Epithelial cell of prostate (primary cell): ENCODE measurements at regions not wholly inside any gene's neighbourhood (a gene's known extent, or its start where the extent isn't known, plus 50 kb on each side); places are given as distances from the start of the nearest gene placed in this dataset.
"Not testable (repeated sequence)": the region's sequence is repeated elsewhere in the genome, so short reads cannot be mapped to it uniquely, and the experiment has no call there.

Source experiments
- DNase-seq: peaks from one replicate; pipeline ENCODE4 v3.0.0-alpha.2; 2011; ENCODE audit warnings: low read depth, low spot score
- H3K27ac ChIP-seq: fragments of 450-650 bp; 2 replicates; pipeline ENCODE4 v1.5.1; 2017; ENCODE audit warnings: mild to moderate bottlenecking

GRCh38 chr19:28334419-28334818 is 878.5 kb downstream of the UQCRFS1 start:
- H3K27ac ChIP-seq: no peak overlapping the region
- no peak for DNase-seq

- DNase-seq: no peak
- H3K27ac ChIP-seq: no peak overlapping the region
Observed at GRCh38 chr19:28333909-28334308, 879.0 kb downstream of the UQCRFS1 start.

GRCh38 chr19:28332886-28333285 is 880.1 kb downstream of the UQCRFS1 start:
- no peak for DNase-seq
- no peak overlapping the region for H3K27ac ChIP-seq

- DNase-seq: no peak
- no peak overlapping the region for H3K27ac ChIP-seq
Observed at GRCh38 chr19:28332351-28332750, 880.6 kb downstream of the UQCRFS1 start.

- DNase-seq: no peak
Observed at GRCh38 chr19:28331596-28331995, 881.4 kb downstream of the UQCRFS1 start.

GRCh38 chr19:28330831-28331230 is 882.1 kb downstream of the UQCRFS1 start:
- DNase-seq: no peak

More at GRCh38 chr19:28331596-28331995, 881.4 kb downstream of the UQCRFS1 start:
- H3K27ac ChIP-seq: no peak overlapping the region

GRCh38 chr19:28329429-28329828 is 883.5 kb downstream of the UQCRFS1 start:
- no peak overlapping the region for H3K27ac ChIP-seq
- DNase-seq: no peak

More at GRCh38 chr19:28330831-28331230, 882.1 kb downstream of the UQCRFS1 start:
- H3K27ac ChIP-seq: no peak overlapping the region

GRCh38 chr19:28327905-28328304 is 885.0 kb downstream of the UQCRFS1 start:
- no peak for DNase-seq
- no peak overlapping the region for H3K27ac ChIP-seq

GRCh38 chr19:28326746-28327145 is 886.2 kb downstream of the UQCRFS1 start:
- no peak for DNase-seq

GRCh38 chr19:28324275-28325060 is 888.5 kb downstream of the UQCRFS1 start:
- no peak overlapping the region for H3K27ac ChIP-seq
- DNase-seq: no peak

More at GRCh38 chr19:28326746-28327145, 886.2 kb downstream of the UQCRFS1 start:
- no peak overlapping the region for H3K27ac ChIP-seq

- no peak for DNase-seq
- H3K27ac ChIP-seq: no peak overlapping the region
Observed at GRCh38 chr19:28322945-28323344, 890.0 kb downstream of the UQCRFS1 start.

- no peak overlapping the region for H3K27ac ChIP-seq
- no peak for DNase-seq
Observed at GRCh38 chr19:28322491-28322890, 890.5 kb downstream of the UQCRFS1 start.

GRCh38 chr19:28319918-28320317 is 893.0 kb downstream of the UQCRFS1 start:
- DNase-seq: no peak
- H3K27ac ChIP-seq: no peak overlapping the region

GRCh38 chr19:28319227-28319626 is 893.7 kb downstream of the UQCRFS1 start:
- DNase-seq: no peak
- no peak overlapping the region for H3K27ac ChIP-seq

- no peak for DNase-seq
- H3K27ac ChIP-seq: no peak overlapping the region
Observed at GRCh38 chr19:28318469-28319179, 894.3 kb downstream of the UQCRFS1 start.

GRCh38 chr19:28316464-28316863 is 896.5 kb downstream of the UQCRFS1 start:
- no peak overlapping the region for H3K27ac ChIP-seq
- no peak for DNase-seq

GRCh38 chr19:28314756-28315155 is 898.2 kb downstream of the UQCRFS1 start:
- no peak for DNase-seq
- H3K27ac ChIP-seq: no peak overlapping the region

GRCh38 chr19:28314287-28314686 is 898.7 kb downstream of the UQCRFS1 start:
- no peak for DNase-seq
- no peak overlapping the region for H3K27ac ChIP-seq

GRCh38 chr19:28313633-28314032 is 899.3 kb downstream of the UQCRFS1 start:
- no peak overlapping the region for H3K27ac ChIP-seq
- DNase-seq: no peak

- no peak overlapping the region for H3K27ac ChIP-seq
- DNase-seq: no peak
Observed at GRCh38 chr19:28312269-28312668, 900.7 kb downstream of the UQCRFS1 start.

- not testable (repeated sequence) for H3K27ac ChIP-seq, DNase-seq
Observed at GRCh38 chr19:28310829-28311228, 902.1 kb downstream of the UQCRFS1 start.
